GM19238 (cell line): ENCODE measurements at regions not wholly inside any gene's neighbourhood (a gene's known extent, or its start where the extent isn't known, plus 50 kb on each side); places are given as distances from the start of the nearest gene placed in this dataset.
"Not testable (repeated sequence)": the region's sequence is repeated elsewhere in the genome, so short reads cannot be mapped to it uniquely, and the experiment has no call there.

ENCODE experiments used
- DNase-seq: peaks from one replicate; pipeline ENCODE4 v3.0.0; 2011; ENCODE audit warnings: low spot score; ENCODE audit not compliant: insufficient read length

DNA sequence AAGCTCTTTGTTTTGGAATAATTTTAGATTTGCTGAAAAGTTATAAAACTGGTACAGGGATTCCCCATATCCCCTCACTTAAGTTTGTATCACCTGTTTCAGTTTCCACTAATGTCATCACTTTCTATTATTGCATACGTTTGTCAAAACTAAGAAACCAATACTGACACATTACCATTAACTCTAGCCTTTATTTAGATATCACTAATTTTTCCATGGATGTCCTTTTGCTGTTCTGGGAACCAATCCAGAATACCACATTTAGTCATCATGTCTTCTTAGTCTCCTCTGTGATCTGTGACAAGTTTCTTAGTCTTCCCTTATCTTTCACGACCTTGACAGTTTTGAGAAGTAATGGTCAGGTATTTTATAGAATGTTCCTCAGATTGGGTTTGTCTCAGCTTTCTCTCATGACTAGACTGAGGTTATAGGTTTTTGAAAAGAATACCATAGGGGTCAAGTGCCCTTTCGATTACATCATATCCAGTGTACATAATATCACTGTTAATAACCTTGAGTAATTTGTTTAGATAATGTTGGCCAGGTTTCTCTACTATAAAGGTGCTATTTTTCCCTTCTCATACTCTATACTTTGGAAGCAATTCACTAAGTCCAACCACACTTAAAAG is 51.9 kb upstream of the NMUR2 start:
- DNase-seq: no peak

DNA sequence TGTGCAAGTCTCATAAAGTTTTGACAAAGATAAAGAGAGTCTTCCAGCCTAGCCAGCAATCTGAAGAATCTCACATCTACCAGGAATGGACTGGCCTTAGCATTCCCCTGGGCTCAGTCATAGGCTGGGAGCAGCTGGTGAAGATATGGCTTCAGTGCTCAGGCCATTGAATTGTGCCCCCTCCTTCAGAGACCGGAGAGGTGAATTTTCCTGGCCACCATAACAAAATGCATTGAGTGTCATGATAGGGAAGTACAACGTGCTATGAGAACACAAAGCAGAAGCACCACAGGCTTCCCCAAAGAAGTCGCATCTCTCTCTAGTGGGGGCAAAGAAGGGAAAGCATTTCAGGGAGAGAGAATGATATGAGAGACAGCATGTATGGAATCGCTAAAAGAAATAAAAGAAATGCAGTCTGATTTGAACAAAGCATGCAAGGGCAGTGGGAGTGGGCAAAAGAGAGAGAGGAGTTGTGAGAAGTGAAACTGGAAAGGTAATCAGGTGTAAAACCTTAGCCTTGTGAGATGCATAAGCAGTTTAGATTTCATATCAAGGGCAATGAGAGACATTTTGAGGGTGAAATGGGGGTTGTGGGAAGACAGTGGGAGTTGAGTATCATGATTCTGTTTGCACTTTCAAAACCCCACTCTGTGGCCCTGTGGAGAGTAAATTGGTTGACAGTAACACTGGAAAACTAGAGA is 57.1 kb upstream of the NMUR2 start:
- DNase-seq: no peak

DNA sequence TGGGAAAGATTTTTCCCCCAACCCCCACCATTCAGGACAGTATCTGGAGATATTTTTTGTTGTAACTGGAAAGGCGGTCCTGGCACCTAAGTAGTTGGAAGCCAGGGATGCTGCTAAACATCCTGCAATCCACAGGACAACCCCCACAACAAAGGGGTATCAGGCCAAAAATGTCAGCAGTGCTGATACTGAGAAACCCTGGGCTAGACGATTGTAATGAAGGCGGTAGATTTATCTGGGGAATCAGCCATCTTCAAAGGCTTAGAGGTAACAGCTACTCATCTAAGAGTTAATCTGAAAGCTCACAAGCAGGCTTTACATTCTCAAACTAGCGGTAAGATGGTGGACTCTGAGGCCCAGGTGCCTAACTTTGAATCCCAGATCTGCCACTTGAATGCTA is 59.0 kb upstream of the NMUR2 start:
- DNase-seq: no peak

DNA sequence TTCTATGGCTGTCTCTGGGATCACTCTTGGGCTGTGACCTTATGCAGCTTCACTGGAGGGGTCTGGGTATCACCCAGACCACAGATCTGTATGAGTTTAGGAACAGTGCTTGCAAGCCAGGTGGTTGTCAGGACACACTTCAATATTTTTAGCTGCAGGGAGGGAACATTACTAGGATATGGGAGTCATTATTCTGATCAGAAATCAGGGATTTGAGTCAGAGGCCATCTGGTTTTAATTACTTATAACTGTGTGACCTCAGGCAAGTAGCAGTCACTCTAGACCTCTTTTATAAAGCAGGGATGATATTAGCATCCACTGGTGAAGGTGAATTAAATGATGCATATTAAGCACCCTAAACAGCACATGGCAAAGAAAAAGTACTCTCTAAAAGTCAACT is 60.1 kb upstream of the NMUR2 start:
- DNase-seq: no peak

DNA sequence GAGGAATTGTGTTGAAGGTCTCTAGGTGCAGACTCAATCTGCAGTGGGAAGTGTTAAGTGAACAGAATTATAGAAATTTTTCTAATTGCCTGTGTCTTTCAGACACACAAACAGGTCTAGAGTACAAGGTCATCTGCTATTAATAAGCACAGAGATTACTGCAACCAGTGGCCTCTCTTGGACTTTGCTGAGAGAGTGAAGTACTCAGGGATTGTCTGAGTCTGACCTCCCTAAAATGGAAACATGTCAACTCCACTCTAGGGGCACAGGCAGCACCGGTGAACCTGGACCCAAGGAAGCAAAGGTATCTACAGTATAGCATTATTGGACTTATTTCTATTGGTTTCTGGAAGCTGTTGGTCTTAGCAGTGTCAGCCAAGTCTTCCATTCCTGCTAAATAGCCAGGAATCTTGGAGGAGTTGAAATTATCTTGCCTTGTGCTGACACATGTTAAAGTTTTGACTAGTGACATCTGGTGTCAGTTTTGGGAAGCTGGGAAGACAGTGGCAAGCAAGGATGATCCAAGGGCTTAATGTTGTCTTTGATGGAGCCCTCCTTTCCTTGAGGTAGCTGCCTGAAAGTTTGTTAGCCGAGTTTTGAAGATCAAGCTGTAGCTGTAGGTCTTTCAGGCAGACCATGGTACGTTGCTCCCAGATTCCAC is 61.1 kb upstream of the NMUR2 start:
- no peak for DNase-seq

DNA sequence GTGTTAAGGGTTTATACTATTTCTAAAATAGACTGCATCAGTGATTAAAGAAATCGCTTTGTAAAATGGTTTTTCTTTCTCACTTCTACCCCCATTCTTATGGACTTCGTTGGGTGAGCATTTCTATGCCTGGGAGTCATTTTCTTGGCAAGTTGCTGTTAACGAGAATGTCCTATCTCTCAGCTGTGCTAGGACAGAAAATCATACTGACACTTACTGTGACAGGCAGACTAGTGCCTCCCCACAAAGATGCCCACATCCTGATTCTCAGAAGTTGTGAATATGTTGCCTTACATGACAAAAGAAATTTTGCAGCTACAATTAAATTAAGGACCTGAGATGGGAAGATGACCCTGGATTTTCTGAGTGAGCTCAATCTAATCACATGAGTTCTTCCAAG is 65.1 kb upstream of the NMUR2 start:
- DNase-seq: no peak

DNA sequence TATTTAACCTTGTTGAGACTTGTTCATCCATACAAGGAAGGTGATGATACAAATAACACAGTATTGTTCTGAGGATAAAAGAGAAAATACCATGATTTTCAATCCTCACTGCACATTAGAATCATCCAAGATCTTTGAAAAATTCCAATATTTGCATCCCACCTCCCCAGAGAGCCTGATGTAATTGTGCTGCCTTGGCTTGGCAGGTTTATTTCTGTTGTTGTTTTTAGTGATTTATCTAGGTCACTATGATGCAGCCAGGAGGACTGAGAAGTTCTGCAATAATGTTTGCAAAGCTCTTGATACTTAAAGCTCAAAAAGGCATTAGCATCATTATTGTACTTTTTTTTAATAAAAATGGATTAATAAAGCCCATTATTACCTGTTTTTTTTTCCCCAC is 67.0 kb upstream of the NMUR2 start:
- no peak for DNase-seq

DNA sequence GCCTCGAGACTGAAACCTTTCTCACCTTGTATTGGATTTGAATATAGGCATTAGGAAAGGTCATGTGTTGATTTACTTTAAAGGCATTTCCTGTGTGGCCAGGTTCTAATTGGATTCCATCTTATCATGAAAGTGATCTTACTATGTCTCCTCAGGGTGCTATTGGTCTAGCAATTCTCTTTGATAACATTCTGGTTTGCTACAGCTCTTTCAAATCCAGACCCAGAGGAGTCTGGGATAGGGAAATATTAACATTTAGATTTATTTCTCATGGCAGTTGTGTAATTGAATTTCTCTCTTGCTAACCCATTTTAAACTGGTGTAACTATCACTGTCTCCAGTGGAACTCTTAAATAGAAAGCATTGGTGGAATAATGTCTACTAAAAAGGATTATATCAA is 69.9 kb upstream of the NMUR2 start:
- no peak for DNase-seq

DNA sequence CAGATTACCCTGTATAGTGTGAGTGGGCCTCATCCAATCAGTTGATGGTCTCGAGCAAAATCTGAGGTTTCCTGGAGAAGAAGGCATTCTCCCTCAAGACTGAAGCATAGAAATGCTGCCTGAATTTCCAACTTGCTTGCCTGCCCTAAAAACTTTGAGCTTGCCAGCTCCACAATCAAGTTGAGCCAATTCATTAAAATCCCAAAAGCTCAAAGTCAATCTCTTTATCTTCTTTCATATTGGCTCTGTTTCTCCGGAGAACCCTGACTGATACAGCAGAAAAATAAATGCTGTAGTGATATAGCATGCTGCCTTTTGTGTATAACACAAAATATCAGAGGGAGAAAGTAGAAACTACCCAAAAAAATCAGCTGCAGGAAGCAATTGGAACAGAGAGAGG is 72.5 kb upstream of the NMUR2 start:
- no peak for DNase-seq

DNA sequence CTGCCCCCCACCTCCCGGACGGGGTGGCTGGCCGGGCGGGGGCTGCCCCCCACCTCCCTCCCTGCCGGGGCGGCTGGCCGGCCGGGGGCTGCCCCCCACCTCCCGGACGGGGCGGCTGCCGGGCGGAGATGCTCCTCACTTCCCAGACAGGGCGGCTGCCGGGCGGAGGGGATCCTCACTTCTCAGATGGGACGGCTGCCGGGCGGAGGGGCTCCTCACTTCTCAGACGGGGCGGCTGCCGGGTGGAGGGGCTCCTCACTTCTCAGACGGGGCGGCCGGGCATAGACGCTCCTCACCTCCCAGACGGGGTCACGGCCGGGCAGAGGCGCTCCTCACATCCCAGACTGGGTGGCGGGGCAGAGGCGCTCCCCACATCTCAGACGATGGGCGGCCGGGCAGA is 74.8 kb upstream of the NMUR2 start:
- DNase-seq: not testable (repeated sequence)

DNA sequence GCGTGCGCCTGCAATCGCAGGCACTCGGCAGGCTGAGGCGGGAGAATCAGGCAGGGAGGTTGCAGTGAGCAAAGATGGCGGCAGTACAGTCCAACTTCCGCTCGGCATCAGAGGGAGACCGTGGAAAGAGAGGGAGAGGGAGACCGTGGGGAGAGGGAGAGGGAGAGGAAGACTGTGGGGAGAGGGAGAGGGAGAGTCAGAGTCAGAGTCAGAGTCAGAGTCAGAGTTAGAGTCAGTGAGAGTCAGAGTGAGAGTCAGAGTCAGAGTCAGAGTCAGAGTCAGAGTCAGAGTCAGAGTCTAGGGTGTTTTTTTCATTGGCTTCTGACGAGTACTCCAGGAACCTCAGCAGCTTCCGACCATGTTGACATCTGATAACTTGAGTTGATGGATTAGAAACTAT is 75.6 kb upstream of the NMUR2 start:
- DNase-seq: not testable (repeated sequence)

DNA sequence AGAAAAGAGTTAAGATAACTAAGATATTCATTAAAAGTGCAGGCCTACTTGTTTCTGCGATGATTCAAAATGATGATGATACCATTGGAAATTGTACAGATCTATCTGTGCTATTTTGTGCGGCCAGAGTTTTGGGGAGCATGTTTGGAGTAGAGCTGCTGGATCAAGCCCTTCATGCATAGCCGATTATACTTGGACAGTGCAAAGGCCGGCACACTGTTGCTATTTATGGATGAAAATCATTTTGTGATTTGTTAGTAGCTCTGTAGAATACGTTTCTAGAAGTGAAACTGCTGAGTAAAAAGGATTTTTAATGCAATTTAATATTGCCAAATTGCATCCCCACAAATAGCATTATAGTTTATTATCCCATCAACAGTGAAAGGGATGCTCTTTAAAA is 82.1 kb upstream of the NMUR2 start:
- no peak for DNase-seq

DNA sequence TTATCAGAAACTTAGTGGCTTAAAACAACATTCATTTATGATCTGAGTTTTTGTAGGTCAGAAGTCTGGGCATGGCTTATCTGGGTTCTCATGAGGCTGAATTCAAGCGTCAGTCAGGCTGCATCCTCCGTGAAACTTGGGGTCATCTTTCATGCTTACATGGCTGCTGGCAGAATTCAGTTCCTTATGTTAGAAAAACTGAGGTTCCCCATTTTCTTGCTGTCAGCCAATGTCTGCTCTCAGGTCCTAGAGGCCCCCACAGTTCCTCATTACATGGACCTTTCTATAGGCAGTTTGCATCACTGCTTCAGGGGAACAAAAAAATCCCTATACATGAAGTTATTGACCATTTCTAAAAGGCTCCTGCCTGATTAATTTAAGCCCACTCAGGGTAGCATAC is 83.8 kb upstream of the NMUR2 start:
- no peak for DNase-seq

DNA sequence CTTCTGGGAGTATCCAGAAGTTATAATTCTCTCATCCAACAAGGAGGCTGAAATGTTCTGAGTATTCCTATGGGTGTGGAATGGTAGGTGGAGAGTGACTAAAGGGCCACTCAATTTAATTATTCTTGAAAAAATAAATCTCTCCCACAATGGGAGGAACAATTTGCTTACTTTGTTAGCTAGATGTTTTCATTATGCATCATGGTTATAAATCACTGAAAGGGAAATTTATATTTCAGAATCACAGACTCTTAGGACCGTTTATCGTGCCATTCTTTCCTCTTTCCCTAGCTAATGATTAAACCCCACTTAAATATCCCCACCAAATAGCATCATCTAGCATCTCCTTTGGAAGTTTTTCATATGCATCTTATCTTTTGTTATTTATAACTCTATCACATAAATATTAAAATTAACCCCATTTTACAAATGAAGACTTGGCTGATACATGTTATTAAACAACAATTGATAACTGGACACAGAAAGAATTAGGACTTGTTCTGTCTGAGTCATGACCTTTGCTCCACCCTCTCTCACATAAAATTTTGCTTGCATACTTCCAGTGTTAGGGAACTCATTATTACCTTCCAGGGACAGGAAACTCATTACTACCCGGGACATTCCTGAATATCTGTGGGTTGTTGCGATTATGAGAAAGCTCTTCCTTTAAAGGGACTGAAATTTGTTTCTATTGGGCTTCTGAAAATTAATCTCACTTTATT is 94.9 kb upstream of the NMUR2 start:
- no peak for DNase-seq

DNA sequence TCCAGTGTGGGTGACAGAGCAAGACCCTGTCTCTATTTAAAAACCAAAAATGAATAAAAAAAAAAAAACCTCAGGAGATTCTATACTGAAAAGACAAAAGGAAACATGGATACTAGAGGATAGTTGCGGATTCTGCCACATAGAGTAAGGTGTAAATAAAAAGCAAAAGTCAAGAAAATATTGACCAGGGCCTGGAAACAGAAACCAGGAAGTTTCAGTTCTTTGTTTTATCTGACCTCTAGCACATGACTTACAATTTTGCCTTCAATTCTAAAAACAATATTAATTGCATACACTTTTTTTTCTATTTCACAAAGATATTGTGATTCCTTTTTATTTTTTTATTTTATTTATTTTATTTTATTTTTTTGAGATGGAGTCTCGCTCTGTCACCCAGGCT is 96.2 kb upstream of the NMUR2 start:
- DNase-seq: no peak

DNA sequence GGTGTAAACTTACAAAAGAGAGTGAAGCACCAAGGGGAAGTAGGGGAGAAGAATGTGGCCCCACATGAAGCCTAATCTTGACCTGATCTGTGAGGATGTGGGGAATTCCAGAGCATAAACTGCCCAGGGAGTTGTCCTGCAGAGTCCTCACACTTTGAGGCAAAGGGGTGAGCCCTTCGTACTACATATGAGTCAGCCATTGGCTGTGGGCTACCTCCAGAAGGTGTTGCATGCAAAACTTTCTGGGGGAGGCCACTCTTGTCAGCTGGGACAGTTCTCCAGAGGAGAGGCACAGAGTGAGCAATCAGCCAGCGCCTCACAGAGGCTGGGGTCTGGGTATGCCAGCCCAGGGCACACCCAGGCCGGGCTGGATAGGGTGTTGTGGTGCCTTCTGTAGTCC is 98.1 kb upstream of the NMUR2 start:
- no peak for DNase-seq

DNA sequence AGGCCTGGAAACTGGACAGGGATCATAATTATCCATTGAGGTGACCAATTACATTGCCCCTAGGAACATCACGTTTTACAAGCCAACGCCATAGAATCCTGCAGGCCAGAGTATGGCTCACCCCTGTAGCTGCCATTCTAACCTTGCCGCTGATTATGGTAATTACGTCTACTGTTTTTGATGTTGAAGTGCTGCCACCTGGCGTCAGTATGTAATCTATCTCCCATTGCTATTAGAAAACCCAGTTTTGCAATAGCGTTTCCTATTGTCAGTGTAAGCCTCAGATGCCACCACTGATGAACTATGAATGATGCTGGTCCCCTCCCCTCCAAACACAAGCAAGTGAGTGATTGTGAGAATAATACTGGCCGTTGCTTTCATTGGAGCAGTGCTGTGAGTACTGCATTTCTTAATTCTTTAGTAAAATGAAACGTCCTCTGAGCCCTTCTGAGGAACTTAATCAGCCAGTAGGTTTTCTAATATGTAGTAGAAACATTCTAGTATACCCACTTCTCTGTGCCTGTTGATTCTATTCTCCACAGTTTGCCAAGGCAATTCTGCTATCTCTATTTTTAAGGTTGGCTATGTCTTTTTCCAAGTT is 100.5 kb upstream of the NMUR2 start:
- no peak for DNase-seq

DNA sequence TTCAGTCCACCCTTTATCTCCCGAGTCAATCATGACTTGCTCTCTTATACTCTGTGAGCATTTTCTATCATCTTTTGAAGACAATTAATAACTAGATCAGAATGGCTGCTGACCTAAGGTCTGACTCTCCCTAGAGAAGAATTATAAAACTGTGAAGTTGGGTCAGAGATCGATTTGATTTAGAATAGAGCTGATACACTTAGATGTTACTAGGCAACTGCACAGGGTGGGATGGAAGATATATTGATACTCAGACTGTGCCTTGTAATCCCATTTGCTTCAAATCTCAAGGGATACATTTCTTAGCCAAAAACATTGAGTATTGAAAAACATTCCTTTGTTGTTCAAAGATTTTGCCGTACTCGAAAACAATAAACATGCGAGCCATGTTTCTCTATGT is 106.0 kb upstream of the NMUR2 start:
- no peak for DNase-seq

DNA sequence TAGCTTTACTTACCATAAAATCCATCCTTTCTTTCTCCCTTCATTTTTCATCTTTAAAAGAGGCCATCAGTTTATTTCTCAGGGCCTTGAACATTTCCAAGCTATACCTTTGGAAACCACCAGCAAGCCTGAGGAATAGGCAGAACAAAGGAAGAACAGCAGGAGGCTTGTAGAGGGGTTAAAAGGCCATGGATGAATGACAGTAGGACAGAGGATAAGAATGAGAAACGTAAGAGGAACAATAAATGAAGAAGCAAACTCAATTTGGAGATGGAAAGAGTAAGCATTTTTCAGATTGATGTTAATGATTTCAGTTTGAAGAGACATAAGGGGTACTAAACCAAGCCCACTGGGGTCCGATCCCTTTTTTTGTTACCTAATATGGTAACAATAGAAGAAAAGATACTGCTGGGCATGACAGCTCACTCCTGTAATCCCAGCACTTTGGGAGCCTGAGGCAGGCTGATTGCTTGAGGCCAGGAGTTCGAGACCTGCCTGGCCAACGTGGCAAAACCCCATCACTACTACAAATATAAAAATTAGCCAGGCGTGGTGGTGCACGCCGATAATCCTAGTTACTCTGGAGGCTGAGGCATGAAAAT is 106.6 kb upstream of the NMUR2 start:
- no peak for DNase-seq

DNA sequence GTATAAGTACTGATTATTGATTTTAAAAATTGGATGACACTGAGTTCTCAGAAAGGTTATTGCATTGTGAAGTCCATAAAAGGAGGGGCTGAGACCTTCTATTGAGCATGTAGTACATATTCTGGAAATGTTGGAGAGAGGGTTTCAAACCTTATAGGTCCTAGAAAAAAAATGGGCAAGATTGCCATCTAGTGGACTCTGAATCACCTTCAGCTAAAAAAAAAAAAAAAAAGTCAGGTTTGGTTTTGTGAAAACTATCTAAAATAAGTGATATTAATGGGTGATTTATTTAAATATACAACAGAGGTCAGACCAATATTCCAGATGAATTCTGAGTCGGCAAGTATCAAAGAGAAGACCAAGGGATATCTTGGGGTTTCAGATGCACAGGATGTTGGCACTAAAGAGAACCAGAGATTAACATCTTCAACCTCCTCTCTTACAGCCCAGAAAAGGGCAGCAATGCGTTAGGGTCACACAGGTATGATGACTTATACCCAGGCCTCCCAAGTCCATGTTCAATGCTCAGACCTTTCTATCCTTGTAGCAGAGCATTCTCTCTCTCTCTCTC is 109.8 kb upstream of the NMUR2 start:
- DNase-seq: no peak

DNA sequence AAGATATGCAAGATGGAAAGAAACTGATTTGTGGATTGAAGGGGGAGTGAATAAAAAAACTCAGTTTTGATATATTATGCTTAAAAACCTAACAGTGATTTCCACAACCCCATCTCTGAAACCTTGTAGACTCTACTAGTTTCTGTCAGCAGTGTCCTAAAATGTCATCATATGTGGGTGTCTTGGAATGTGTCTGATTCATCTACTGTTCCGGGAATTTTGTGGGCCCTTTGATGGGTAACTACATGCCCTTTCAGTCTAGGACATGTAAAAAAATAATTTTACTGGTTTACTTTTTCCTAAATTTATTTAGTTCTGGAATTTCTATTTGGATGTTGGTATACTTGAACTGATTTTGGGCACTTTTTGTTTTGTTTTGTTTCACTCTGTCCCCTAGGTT is 118.9 kb upstream of the NMUR2 start:
- DNase-seq: no peak
